GM03348 (cell line): ENCODE measurements at regions not wholly inside any gene's neighbourhood (a gene's known extent, or its start where the extent isn't known, plus 50 kb on each side); places are given as distances from the start of the nearest gene placed in this dataset.

Source experiments
- DNase-seq: peaks from one replicate; pipeline ENCODE4 v3.0.0; 2012; ENCODE audit warnings: low spot score

DNA sequence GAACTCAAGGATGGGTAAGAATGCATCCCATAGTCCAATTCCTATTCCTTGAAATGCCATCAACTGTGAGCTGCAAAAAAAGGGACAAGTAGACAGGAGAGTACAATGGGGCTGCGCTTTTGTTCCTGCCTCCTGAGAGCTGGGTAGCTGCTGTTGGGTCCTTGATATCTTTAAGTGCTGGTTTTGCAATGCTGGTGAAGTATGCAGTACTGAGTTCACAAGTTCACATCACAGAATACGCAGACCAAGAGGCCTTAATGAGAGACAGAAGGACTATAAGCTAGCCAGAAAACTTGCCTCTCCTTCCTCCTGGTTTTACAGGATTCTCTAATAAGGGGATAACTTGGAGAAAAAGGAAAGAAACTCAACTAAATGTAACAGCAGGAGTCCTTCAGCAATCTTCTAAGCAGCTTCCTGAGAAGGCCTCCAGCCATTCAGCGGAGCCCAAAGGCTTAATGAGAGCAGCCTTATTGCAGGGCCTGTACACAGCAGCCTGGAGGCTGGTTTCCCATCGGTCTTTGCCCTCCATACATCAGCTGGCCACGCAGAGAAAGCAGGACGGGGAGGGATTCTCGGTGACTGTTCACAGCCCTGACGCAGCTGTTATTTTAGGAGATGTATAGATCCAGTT lies 293.1 kb downstream of the CDCA7 start:
- peak; percentile 9 for DNase-seq

DNA sequence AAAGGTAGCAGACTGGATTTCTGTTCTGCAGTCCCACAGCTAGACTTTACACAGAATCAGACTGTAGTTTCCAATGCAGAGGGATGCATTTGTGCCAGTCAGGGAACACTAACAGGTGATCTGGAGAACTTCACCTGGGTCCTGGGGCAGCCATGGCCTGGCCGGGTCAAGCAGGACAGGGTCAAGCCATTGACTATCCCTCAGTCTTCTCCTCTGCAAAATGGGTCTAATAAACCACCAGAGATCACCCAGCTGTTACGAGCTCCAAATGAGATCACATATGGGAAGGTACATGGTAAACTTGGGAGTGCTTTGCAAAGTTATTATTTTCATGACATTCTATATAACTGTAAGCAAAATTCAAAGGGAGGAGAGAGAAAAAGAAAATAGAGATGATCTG lies 294.1 kb downstream of the CDCA7 start:
- DNase-seq, result no peak

GRCh38 chr2:173649527-173650219 lies 295.0 kb downstream of the CDCA7 start:
- peak; percentile 13 for DNase-seq

DNA sequence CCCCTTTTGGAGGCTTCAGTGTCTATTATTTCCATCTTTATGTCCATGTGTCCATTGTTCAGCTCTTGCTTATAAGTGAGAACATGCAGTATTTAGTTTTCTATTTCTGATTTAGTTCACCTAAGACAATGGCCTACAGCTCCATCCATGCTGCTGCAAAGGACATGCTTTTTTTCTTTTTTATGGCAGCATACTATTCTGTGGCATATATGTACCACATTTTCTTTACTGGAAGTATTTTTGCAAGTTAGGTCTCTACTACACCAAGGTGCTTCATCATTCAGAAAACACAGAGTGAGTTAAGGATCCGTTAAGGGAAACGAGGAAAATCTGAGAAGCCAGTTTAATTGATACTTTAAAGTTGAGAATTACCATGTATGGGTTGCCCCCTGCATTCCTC lies 297.2 kb downstream of the CDCA7 start:
- no peak for DNase-seq

- DNase-seq, result peak; percentile 60
Measured at GRCh38 chr2:173652311-173652710, 297.6 kb downstream of the CDCA7 start.

- peak; percentile 81 for DNase-seq
Measured at GRCh38 chr2:173652767-173653431, 298.2 kb downstream of the CDCA7 start.

- DNase-seq, result no peak
Measured at GRCh38 chr2:173653432-173653805, 298.7 kb downstream of the CDCA7 start.

GRCh38 chr2:173654161-173654895 lies 299.7 kb downstream of the CDCA7 start:
- no peak for DNase-seq

GRCh38 chr2:173654896-173655265 lies 300.2 kb downstream of the CDCA7 start:
- DNase-seq, result no peak

- no peak for DNase-seq
Measured at GRCh38 chr2:173656086-173656485, 301.4 kb downstream of the CDCA7 start.

GRCh38 chr2:173657996-173658717 lies 303.5 kb downstream of the CDCA7 start:
- peak; percentile 88 for DNase-seq

GRCh38 chr2:173658946-173659371 lies 304.3 kb downstream of the CDCA7 start:
- peak; percentile 42 for DNase-seq

GRCh38 chr2:173659509-173659908 lies 304.8 kb downstream of the CDCA7 start:
- DNase-seq, result no peak

GRCh38 chr2:173661586-173661985 lies 303.6 kb downstream of the SP3 start:
- no peak for DNase-seq

- DNase-seq, result no peak
Measured at GRCh38 chr2:173663353-173663752, 301.8 kb downstream of the SP3 start.

DNA sequence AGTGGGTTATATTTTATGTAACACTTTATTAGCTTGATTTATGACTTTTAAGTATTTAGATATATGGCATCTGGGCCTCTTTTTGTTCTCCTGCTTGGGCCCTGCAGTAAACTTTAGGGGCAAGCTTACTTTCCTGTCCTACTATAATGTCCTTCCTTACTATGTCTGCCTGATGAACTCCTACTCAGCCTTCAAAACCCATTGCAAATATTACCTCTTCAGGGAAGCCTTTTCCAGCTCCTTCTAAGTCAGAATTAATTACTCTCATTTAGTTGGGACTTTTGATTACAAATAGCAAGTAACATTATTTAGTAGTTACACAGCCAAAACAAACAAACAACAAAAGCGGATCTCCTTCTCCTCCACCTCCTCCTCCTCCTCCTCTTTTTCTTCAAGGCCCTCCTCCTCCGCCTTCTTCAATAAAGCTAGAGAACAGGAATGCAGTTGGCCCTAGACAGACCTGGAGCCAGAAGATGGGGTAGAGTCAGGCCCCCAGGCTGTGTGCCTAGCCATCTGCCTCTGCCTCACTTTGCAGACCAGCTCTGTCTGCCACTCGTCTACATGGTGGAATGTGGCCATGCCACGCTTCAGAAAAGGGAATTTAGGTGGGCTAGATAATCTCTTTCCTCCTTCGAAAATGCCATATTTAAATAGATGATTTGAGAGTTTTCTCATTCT lies 301.2 kb downstream of the SP3 start:
- DNase-seq, result no peak

DNA sequence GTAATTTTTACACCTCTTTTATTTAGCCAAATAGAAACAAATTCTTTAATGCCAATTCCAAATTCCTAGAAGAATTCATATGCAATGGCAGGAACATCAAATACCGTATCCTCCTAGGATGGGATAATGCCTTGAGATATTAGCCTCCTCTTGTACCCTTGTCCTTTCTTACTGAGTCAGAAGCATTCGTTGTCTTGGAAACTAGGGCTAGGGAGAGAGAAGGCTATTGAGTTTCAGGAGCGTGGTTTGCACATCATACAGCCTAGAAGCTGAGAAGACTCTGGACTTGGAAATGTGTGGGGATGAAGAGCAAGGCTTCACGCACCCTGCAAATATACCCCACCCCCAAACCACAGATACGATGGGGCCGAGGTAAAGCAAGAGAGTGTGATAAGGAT lies 300.7 kb downstream of the SP3 start:
- no peak for DNase-seq

DNA sequence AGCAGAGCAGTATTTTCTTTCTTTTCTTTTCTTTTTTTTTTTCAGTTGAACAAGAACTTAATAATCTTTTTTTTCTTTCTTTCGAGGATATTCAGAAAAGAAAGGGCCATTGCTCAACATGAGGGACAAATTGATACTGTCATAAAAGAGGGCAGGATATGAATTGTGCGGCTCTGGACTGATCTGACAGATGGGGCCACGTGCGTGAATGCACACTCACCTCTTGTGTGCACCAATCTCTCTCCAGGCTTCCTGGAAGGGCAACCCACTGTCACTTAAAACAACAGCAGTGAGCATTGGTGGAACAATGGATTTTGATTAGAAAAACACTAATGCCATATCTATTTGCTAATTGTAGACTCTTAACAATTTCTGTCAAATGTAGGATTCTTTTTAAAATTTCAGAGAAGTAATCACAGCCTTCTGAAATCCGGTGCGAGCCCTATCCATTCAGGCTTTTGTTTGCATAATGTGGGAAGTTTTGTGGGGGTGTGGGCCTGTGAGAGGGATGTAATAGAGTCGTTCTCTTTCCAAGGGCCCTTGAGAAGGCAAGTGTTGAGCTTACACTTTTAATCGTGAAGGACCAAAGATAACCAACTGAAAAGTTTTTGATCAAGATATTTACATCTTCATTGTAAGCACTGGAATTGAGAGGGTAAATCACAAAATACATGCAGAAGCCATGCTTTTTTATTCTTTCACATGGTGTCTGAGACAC lies 298.8 kb downstream of the SP3 start:
- no peak for DNase-seq

GRCh38 chr2:173667014-173667413 lies 298.2 kb downstream of the SP3 start:
- no peak for DNase-seq

DNA sequence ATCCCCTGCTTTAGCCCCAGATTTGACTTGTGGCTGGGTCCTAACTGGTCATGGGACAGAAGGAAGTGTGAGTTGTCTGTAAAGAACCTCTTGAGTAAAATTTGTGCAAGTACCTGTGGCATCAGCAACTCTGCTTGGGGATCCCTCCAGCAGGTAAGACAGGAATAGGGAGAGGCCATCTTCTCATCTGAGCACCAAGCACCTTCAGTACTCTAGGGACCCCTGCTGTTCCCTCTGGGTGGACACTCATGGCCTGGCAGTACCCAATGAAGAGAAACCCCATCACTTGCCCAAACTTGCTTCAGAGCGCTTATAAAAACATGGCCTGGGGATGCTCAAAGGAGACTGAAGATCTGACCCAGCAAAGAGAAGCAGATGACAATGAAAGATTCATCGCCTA lies 297.8 kb downstream of the SP3 start:
- DNase-seq, result no peak
